ENCODE measurements at regions not wholly inside any gene's neighbourhood (a gene's known extent, or its start where the extent isn't known, plus 50 kb on each side); places are given as distances from the start of the nearest gene placed in this dataset.

GRCh38 chr6:156126535-156126934 lies 650.6 kb upstream of the ARID1B start:
- DNase-seq (ENCODE audit: low read depth): no peak

GRCh38 chr6:156125844-156126243 lies 651.3 kb upstream of the ARID1B start:
- no peak for DNase-seq (ENCODE audit: low read depth)

GRCh38 chr6:156123731-156124130 lies 653.4 kb upstream of the ARID1B start:
- no peak for DNase-seq (ENCODE audit: low read depth)

GRCh38 chr6:156121973-156122372 lies 655.2 kb upstream of the ARID1B start:
- no peak for DNase-seq (ENCODE audit: low read depth)

DNA sequence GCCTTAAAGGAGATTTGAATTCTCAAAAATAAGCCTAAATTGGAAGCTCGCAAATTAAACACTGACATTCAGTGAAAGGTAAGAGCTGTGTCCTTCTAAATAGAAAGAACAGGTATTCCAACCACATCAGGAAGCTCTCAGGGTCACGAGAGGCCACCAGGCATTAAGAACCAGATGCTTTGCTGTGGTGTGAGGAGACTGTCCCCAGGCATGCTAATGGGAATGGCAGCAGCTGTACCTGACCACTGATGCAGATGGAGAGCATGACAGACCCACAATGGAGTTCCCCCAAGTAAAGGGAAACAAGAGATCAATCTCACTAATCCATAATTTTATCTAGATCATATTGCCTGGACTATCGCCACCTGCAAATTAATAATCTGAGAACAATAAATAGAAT lies 658.9 kb upstream of the NOX3 start:
- no peak for DNase-seq (ENCODE audit: low read depth)

DNA sequence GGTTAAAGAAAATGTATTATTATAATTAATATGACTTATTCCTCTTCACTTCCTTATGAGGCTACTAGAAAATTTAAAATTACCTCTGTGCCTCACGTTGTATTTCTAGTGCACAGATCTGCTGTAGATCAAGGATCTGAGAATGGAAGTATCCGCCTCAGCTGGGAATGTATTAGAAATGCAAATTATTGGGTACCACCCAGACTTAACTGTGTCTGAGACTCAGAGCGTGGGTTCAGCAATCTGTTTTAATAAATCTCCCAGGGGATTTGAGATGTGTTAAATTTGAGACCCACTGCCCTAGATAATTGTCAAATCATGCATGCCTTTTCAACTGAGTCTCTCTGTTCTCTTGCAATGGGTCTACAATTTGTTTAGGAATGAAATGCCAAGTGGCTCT lies 658.0 kb upstream of the NOX3 start:
- no peak for DNase-seq (ENCODE audit: low read depth)

- DNase-seq (ENCODE audit: low read depth): no peak
These were observed 656.3 kb upstream of the NOX3 start for GRCh38 chr6:156111913-156112312.

DNA sequence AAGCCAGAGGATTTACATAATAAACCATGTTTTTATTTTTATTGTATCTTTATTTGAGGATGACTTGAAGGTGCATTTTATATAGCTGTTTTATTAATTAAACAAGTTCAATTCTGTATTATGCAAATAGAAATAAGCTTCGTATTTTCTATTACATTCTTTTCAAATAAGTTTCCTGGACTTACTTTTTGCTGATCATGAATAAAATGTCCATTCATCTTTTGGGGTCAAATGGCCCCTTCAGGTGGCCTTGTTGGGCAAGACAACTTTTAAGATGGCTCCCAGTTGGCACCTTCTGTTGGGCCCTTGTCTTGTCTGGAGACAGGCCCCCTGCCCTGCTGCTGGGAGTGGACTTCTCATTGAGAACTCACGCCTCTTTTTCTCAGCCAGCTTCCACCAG lies 654.6 kb upstream of the NOX3 start:
- no peak for DNase-seq (ENCODE audit: low read depth)

DNA sequence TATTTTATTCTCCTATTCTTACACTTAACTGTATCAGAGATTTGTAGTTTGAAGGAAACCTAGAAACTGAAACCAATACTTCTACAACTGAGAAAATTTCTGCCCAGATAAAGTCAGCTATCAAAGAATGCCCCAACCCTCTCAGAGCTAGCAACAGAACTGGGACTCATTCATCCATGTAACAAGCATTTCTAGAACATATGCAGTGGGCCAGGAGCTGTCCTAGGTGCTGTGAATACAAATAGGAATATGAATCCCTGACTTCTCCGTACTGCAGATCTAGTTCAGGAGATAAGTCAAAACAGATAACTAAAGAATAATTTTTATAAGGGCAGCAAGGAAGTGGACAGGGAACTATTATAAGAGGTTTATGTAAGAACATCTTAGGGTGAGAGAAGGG lies 654.1 kb upstream of the NOX3 start:
- DNase-seq (ENCODE audit: low read depth): no peak

GRCh38 chr6:156107624-156108101 lies 652.0 kb upstream of the NOX3 start:
- DNase-seq (ENCODE audit: low read depth): no peak

GRCh38 chr6:156102129-156102528 lies 646.5 kb upstream of the NOX3 start:
- no peak for DNase-seq (ENCODE audit: low read depth)

GRCh38 chr6:156098839-156099238 lies 643.2 kb upstream of the NOX3 start:
- no peak for DNase-seq (ENCODE audit: low read depth)

DNA sequence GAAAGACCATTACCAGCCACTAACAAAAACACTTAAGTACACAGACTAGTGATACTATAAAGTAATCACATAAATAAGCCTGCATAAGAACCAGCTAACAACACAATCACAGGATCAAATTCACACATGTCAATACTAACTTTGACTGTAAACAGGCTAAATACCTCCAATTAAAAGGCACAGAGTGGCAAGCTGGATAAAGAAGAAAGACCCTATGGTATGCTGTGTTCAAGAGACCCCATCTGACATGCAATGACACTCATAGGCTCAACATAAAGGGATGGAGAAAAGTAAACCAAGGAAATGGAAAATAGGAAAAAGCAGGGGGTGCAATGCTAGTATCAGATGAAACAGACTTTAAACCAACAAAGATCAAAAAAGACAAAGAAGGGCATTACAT lies 631.8 kb upstream of the NOX3 start:
- no peak for DNase-seq (ENCODE audit: low read depth)

- no peak for DNase-seq (ENCODE audit: low read depth)
These were observed 626.4 kb upstream of the NOX3 start for GRCh38 chr6:156082012-156082411.

DNA sequence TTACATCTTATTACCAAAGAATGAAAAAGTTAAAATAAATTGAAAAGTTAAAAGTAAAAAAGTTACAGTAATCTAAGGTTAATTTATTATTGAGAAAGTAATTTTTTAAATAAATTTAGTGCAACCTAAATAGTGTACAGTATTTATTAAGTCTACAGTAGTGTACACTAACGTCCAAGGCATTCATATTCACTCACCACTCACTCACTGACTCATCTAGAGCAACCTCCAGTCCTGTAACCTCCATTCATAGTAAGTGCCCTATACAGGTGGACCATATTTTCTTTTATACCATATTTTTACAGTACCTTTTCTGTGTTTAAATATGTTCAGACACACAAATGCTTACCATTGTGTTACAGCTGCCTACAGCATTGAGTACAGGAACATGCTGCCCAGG lies 624.7 kb upstream of the NOX3 start:
- no peak for DNase-seq (ENCODE audit: low read depth)

DNA sequence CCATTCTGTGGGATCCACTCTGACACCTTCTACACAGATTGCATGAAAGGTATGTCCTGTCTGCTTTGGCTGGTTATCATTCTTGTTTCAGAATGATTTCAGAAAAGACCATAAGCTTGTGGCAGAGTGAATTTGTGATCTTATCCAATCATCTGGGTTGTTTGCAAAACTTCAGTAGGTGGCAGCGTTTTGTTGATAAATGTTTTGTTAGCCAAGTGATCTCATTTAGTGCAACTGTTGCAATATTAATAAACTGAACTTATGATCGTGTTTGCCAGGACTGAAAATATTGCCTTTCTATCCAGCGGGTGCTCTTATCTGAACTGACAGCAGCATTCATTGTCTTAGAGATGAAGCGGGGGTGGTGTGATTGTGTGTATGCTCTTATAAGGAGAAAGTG lies 613.2 kb upstream of the NOX3 start:
- DNase-seq (ENCODE audit: low read depth): no peak

GRCh38 chr6:156065849-156066248 lies 610.2 kb upstream of the NOX3 start:
- DNase-seq (ENCODE audit: low read depth): no peak

GRCh38 chr6:156062091-156062563 lies 606.5 kb upstream of the NOX3 start:
- DNase-seq (ENCODE audit: low read depth): no peak

GRCh38 chr6:156061465-156061864 lies 605.8 kb upstream of the NOX3 start:
- no peak for DNase-seq (ENCODE audit: low read depth)

GRCh38 chr6:156060013-156060412 lies 604.4 kb upstream of the NOX3 start:
- no peak for DNase-seq (ENCODE audit: low read depth)

DNA sequence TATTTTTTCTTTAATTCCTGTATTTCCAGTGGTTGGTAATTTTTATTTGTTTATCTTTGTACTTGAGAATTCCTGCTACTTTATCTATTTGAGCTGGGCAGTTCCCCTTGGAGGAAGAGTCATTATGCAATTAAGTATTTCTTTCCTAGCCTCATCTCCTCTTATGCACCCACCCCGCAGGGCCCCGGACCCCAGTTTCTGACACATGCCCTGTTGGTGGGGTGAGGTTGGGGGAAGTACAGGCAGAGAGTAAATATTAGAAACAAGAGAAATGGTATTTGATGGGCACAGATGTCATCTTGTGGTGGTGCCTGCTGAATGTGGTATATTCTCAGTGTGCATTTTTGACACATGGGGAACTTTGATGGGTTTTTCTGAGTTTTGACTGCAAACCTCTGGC lies 602.7 kb upstream of the NOX3 start:
- DNase-seq (ENCODE audit: low read depth): no peak

GRCh38 chr6:156057869-156058268 lies 602.2 kb upstream of the NOX3 start:
- DNase-seq (ENCODE audit: low read depth): no peak

DNA sequence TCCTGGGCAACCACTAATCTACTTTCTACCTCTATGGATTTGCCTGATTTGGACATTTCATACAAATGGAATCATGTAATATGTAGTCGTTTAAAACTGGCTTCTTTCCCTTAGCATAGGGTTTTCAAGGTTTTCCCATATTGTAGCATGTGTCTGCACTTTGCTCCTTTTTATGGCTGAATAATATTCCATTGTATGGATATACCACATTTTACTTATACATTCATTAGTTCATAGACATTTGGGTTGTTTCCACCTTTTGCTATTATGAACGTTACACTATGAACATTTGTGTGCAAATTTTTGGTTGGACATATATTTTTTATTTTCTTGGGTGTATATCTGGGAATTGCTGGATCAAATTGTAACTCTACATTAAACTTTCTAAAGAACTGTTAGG lies 600.4 kb upstream of the NOX3 start:
- no peak for DNase-seq (ENCODE audit: low read depth)

DNA sequence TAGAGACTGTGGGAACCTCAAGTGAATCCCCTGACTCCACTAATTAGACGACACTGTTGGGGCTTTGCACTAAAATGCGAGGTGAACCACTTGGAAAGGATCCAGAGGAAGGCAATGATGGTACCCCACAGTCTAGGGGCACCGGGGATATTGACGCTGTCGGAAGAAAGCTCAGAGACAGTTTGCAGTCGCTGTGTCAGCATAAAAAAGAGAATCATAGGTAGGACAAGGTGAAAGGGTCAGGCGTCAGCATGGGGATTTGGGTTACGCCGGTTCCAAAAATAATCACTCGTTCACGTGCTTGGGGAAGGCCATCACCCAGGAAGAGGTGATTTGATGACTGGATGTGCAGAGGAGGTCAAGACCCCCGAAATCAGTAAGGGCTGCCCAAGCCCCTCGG lies 598.0 kb upstream of the NOX3 start:
- DNase-seq (ENCODE audit: low read depth): no peak

DNA sequence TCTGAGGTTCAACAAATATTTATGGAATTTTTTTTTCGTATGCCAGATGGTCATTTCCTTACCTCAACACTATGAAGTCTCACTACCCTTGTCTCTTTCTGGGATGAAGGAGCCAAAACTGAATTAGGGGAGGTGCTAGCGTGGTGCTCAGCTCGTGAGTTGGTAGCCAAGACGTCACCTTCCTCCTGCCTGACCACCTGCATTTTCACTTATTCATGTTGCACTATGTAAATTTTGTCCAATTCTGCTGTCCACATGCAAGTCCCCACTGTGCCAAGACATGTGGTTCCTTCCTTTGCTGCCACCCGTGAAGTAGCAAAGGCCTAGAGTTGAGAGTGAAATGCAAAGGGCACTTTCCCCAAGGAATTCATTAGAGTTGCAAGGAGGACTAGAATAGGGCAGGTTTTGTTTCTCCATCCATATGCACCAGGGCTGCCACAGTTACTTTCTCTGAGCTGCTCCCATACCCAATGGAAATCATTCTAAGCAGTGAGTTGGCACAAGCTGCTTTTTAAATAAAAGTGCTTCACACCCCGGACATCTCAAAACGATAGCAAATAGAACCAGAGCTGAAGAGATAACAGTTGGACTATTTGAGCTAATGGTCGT lies 591.3 kb upstream of the NOX3 start:
- DNase-seq (ENCODE audit: low read depth): no peak

All from amniotic epithelial cell (primary cell).